ENCODE measurements at regions not wholly inside any gene's neighbourhood (a gene's known extent, or its start where the extent isn't known, plus 50 kb on each side); places are given as distances from the start of the nearest gene placed in this dataset.

GRCh38 chr4:110365761-110366160, 110.2 kb upstream of the ENPEP start:
- no peak for TF ChIP-seq CTCF (IDR thresholded peaks at IDR 0.05; ENCODE audit: low read depth, low read length, missing control alignments)
- no peak overlapping the region for H3K4me3 ChIP-seq (ENCODE audit: low read depth, low read length)
- in situ Hi-C loops (cut with HindIII; ENCODE audit: low sequenced_read_pairs): no loop called here
- no peak for DNase-seq (ENCODE audit: low read depth)

GRCh38 chr4:110364911-110365520, 110.9 kb upstream of the ENPEP start:
- H3K4me3 ChIP-seq (ENCODE audit: low read depth, low read length): no peak overlapping the region
- no peak for DNase-seq (ENCODE audit: low read depth)
- in situ Hi-C loops (cut with HindIII; ENCODE audit: low sequenced_read_pairs): no loop called here
- TF ChIP-seq CTCF (IDR thresholded peaks at IDR 0.05; ENCODE audit: low read depth, low read length, missing control alignments): no peak

GRCh38 chr4:110361921-110362320, 114.0 kb upstream of the ENPEP start:
- H3K4me3 ChIP-seq (ENCODE audit: low read depth, low read length): no peak overlapping the region
- TF ChIP-seq CTCF (IDR thresholded peaks at IDR 0.05; ENCODE audit: low read depth, low read length, missing control alignments): no peak
- DNase-seq (ENCODE audit: low read depth): peak; percentile 98
- in situ Hi-C loops (cut with HindIII; ENCODE audit: low sequenced_read_pairs): no loop called here

GRCh38 chr4:110359076-110359475, 116.9 kb upstream of the ENPEP start:
- no peak overlapping the region for H3K4me3 ChIP-seq (ENCODE audit: low read depth, low read length)
- DNase-seq (ENCODE audit: low read depth): no peak
- in situ Hi-C loops (cut with HindIII; ENCODE audit: low sequenced_read_pairs): no loop called here
- TF ChIP-seq CTCF (IDR thresholded peaks at IDR 0.05; ENCODE audit: low read depth, low read length, missing control alignments): no peak

- no peak for TF ChIP-seq CTCF (IDR thresholded peaks at IDR 0.05; ENCODE audit: low read depth, low read length, missing control alignments)
- in situ Hi-C loops (cut with HindIII; ENCODE audit: low sequenced_read_pairs): no loop called here
- DNase-seq (ENCODE audit: low read depth): no peak
- no peak overlapping the region for H3K4me3 ChIP-seq (ENCODE audit: low read depth, low read length)
Observed at GRCh38 chr4:110357521-110357920, 118.4 kb upstream of the ENPEP start.

GRCh38 chr4:110354460-110354859, 121.5 kb upstream of the ENPEP start:
- in situ Hi-C loops (cut with HindIII; ENCODE audit: low sequenced_read_pairs): no loop called here
- no peak for DNase-seq (ENCODE audit: low read depth)
- TF ChIP-seq CTCF (IDR thresholded peaks at IDR 0.05; ENCODE audit: low read depth, low read length, missing control alignments): no peak
- H3K4me3 ChIP-seq (ENCODE audit: low read depth, low read length): no peak overlapping the region
